Spleen (tissue), 7 donors: ENCODE measurements at regions not wholly inside any gene's neighbourhood (a gene's known extent, or its start where the extent isn't known, plus 50 kb on each side); places are given as distances from the start of the nearest gene placed in this dataset.

Source experiments
- CTCF ChIP-seq, 11 experiments: fragments of 200-600 bp in 7 of 11; fragments of 450-650 bp in 4 of 11; sonication (generic) in 4 of 11; IDR thresholded peaks in 8 of 11; conservative IDR thresholded peaks in 3 of 11; 1 replicate in 7 of 11; 2 replicates in 4 of 11; pipeline versions ENCODE4 v1.4.0 to v1.8.0; 2016 to 2021; ENCODE audit warnings: antibody characterized with exemption in 11 of 11, inconsistent platforms in 4 of 11, mild to moderate bottlenecking in 1 of 11
- POLR2A ChIP-seq, 3 donors: fragments of 450-650 bp; IDR thresholded peaks; one replicate each; pipeline ENCODE4 v1.5.1; 2017; ENCODE audit warnings: antibody characterized with exemption in 3 of 3, mild to moderate bottlenecking in 1 of 3
- POLR2AphosphoS5 ChIP-seq, 3 donors: sonication (generic); formaldehyde crosslinking; IDR thresholded peaks; one replicate each; pipeline ENCODE4 v1.5.1; 2017; ENCODE audit warnings: antibody characterized with exemption in 3 of 3
- donor health status: DM: no; HTN: no; CAD: no; lungs with moderate emphysema.
- donor health status: DM: no; HTN: no; CAD: no.
- donor health status: DM: no; HTN: no; CAD: no.

GRCh38 chr1:82555501-82555900 is 754.8 kb downstream of the ADGRL2 start:
- TF ChIP-seq CTCF (IDR thresholded peaks at IDR 0.05 in 8 of 11, conservative IDR thresholded peaks at IDR 0.05 in 3 of 11), result no peak
- TF ChIP-seq POLR2A (IDR thresholded peaks at IDR 0.05), result no peak
- no peak for TF ChIP-seq POLR2AphosphoS5 (IDR thresholded peaks at IDR 0.05)
